Stomach (tissue), 4 donors: ENCODE measurements at regions not wholly inside any gene's neighbourhood (a gene's known extent, or its start where the extent isn't known, plus 50 kb on each side); places are given as distances from the start of the nearest gene placed in this dataset.

Source experiments
- EP300 ChIP-seq: sonication (generic); formaldehyde crosslinking; IDR thresholded peaks from one replicate; pipeline ENCODE4 v1.6.1; 2017; ENCODE audit warnings: antibody characterized with exemption
- POLR2A ChIP-seq, 4 donors: fragments of 450-650 bp; IDR thresholded peaks; one replicate each; pipeline ENCODE4 v1.6.1; 2016; ENCODE audit warnings: antibody characterized with exemption in 4 of 4, control low read depth in 2 of 4, mild to moderate bottlenecking in 1 of 4, moderate library complexity in 1 of 4
- POLR2AphosphoS5 ChIP-seq, 3 donors: sonication (generic); formaldehyde crosslinking; IDR thresholded peaks; one replicate each; pipeline ENCODE4 v1.6.1; 2016; ENCODE audit warnings: antibody characterized with exemption in 3 of 3
- TF ChIP-seq, protein P1 (sequence below), 7 experiments: fragments of 450-650 bp in 4 of 7; fragments of 200-600 bp in 3 of 7; sonication (generic) in 3 of 7; IDR thresholded peaks; one replicate each; pipeline ENCODE4 v1.5.1; 2016 to 2019; ENCODE audit warnings: antibody characterized with exemption in 7 of 7, control low read depth in 2 of 7, mild to moderate bottlenecking in 1 of 7

DNA sequence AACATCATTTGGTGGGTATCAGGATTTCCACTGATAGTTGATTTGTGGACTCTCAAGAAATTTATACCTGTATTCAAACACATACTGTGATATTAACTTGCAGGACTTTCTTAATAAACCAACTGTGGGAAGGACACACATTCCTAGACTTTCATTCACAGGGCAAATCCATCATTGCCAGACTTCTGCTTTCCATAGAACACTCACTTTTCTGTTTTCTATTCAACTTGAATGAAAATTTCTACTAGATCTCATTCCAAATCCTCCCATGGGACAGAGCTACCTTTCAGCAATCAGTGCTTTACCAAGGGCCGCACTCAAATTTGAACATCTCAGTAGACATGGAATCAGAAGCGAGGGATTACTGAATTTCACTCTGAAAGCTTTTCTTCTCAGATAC is 612.5 kb downstream of the IRS1 start:
- TF ChIP-seq, protein P1, sequence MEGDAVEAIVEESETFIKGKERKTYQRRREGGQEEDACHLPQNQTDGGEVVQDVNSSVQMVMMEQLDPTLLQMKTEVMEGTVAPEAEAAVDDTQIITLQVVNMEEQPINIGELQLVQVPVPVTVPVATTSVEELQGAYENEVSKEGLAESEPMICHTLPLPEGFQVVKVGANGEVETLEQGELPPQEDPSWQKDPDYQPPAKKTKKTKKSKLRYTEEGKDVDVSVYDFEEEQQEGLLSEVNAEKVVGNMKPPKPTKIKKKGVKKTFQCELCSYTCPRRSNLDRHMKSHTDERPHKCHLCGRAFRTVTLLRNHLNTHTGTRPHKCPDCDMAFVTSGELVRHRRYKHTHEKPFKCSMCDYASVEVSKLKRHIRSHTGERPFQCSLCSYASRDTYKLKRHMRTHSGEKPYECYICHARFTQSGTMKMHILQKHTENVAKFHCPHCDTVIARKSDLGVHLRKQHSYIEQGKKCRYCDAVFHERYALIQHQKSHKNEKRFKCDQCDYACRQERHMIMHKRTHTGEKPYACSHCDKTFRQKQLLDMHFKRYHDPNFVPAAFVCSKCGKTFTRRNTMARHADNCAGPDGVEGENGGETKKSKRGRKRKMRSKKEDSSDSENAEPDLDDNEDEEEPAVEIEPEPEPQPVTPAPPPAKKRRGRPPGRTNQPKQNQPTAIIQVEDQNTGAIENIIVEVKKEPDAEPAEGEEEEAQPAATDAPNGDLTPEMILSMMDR (IDR thresholded peaks at IDR 0.05), result no peak
- no peak for TF ChIP-seq EP300
- TF ChIP-seq POLR2A (IDR thresholded peaks at IDR 0.05), result no peak
- no peak for TF ChIP-seq POLR2AphosphoS5 (IDR thresholded peaks at IDR 0.05)
